Erythroblast (primary cell): ENCODE measurements at regions not wholly inside any gene's neighbourhood (a gene's known extent, or its start where the extent isn't known, plus 50 kb on each side); places are given as distances from the start of the nearest gene placed in this dataset.

Source experiments
- GATA1 ChIP-seq: IDR thresholded peaks from 2 replicates; pipeline ENCODE4 v1.6.1; 2011; ENCODE audit warnings: low read depth, mild to moderate bottlenecking, control low read depth, low read length, moderate library complexity
- POLR2A ChIP-seq: IDR thresholded peaks from 2 replicates; pipeline ENCODE4 v1.6.1; 2011; ENCODE audit warnings: mild to moderate bottlenecking, low read length

- TF ChIP-seq POLR2A (no peak), GATA1 (no peak)
Measured at GRCh38 chr12:127663716-127664115, 603.3 kb upstream of the TMEM132C start.
